Brain microvascular endothelial cell (primary cell): ENCODE measurements at regions not wholly inside any gene's neighbourhood (a gene's known extent, or its start where the extent isn't known, plus 50 kb on each side); places are given as distances from the start of the nearest gene placed in this dataset.
"Not testable (repeated sequence)": the region's sequence is repeated elsewhere in the genome, so short reads cannot be mapped to it uniquely, and the experiment has no call there.

ENCODE experiments used
- DNase-seq: peaks from one replicate; pipeline ENCODE4 v3.0.0-alpha.2; 2020
- H3K27ac ChIP-seq: fragments of 250-450 bp; sonication (Bioruptor Pico); 2 replicates; pipeline ENCODE4 v1.5.1; 2020; ENCODE audit warnings: mild to moderate bottlenecking, moderate library complexity
- H3K27me3 ChIP-seq: fragments of 250-450 bp; sonication (Bioruptor Pico); replicated peaks from 2 replicates; pipeline ENCODE4 v1.5.1; 2020; ENCODE audit warnings: mild to moderate bottlenecking
- H3K36me3 ChIP-seq: fragments of 250-450 bp; sonication (Bioruptor Pico); replicated peaks from 2 replicates; pipeline ENCODE4 v1.5.1; 2020; ENCODE audit warnings: mild to moderate bottlenecking
- H3K4me3 ChIP-seq: 2 replicates; pipeline ENCODE4 v1.5.1; 2011; ENCODE audit warnings: low read depth, mild to moderate bottlenecking, control low read depth, low read length, moderate library complexity
- CTCF ChIP-seq: IDR thresholded peaks from 2 replicates; pipeline ENCODE4 v1.5.1; 2011; ENCODE audit warnings: low read depth, mild to moderate bottlenecking, moderate library complexity, low read length, control low read depth, inconsistent platforms; ENCODE audit errors: missing control alignments
- in situ Hi-C: cut with HindIII; loops from 2 replicates; pipeline ENCODE4 v1.10.0; 2017; ENCODE audit warnings: low sequenced_read_pairs, low pct_ligation_motif_present

GRCh38 chr2:131827481-131828163 is 299.9 kb downstream of the CCDC74A start:
- in situ Hi-C loops: no loop called here
- no peaks in the 10 kb centered on the region for H3K27me3 ChIP-seq
- DNase-seq: no peak
- H3K27ac ChIP-seq: no peak overlapping the region
- H3K4me3 ChIP-seq: no peak overlapping the region
- TF ChIP-seq CTCF: no peak
- no peaks in the 10 kb centered on the region for H3K36me3 ChIP-seq

- H3K4me3 ChIP-seq: no peak overlapping the region
- H3K36me3 ChIP-seq: no peaks in the 10 kb centered on the region
- no peak overlapping the region for H3K27ac ChIP-seq
- in situ Hi-C loops: no loop called here
- no peaks in the 10 kb centered on the region for H3K27me3 ChIP-seq
- no peak for DNase-seq
- no peak for TF ChIP-seq CTCF
Observed at GRCh38 chr2:131828164-131828561, 300.5 kb downstream of the CCDC74A start.

- in situ Hi-C loops, H3K27me3 ChIP-seq, H3K36me3 ChIP-seq: not testable (repeated sequence)
Observed at GRCh38 chr2:131828633-131829455, 301.2 kb downstream of the CCDC74A start.

DNA sequence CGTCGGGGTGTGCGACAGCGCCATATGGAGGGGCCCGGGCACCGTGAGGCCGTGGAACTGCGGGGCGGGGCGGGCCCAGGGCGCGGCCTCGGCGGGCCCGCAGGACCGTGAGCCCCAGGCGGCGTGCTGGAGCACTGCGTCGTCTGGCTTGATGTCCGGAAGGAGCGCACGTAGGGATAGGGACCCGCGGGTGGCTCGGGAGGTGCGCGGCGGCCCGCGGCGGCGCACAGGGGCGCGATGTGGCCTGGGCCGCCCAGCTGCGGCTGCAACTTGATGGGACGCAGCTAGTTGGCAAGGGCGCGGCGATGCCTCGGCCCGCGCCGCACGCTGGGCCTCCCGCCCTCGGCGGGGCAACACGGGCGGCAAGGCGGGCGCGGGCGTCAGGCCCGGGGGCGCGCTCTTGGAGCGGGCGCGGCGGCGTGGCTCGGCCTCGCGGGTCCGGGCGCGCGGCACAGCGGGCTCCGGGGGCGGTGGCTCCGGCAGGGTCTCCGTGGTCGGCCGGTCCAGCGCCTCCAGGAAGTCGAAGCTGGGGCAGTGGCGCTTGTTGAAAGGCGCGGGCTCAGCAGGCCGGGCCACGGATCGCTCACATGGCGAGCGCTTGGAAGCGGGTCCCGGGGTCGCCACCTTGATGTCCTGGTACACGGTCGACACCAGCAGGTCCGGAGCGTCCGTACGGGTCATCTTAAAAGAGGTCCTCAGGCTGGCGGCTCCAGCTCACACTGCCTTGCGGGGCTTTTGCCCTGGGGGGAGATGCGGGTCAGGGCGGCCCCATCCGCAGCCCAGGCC is 302.0 kb downstream of the CCDC74A start:
- H3K4me3 ChIP-seq, H3K36me3 ChIP-seq, in situ Hi-C loops, H3K27ac ChIP-seq, DNase-seq, H3K27me3 ChIP-seq: not testable (repeated sequence)

More at GRCh38 chr2:131828633-131829455, 301.2 kb downstream of the CCDC74A start:
- H3K27ac ChIP-seq, H3K4me3 ChIP-seq, DNase-seq: not testable (repeated sequence)

- in situ Hi-C loops, H3K4me3 ChIP-seq: not testable (repeated sequence)
Observed at GRCh38 chr2:131830242-131830945, 302.7 kb downstream of the CCDC74A start.

DNA sequence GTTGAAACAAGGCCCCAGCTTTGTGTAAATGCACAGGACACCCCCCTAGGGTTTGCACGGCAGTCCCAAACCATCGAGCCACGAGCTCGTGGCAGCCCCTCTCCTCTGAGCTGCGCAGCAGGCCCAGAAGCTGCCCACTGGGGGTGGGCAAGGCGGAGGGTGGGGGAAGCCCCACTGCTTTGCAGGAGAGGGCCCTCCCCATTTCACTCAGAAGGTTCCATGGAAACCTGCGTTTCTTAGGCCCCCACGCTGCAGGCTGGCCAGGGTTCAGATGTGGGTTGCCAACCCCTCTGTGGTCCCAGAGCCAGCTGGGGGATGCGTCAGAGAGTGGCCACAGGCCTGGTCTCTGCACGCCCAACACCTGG is 303.2 kb downstream of the CCDC74A start:
- H3K4me3 ChIP-seq, DNase-seq, H3K36me3 ChIP-seq, H3K27ac ChIP-seq, H3K27me3 ChIP-seq, in situ Hi-C loops: not testable (repeated sequence)

More at GRCh38 chr2:131830242-131830945, 302.7 kb downstream of the CCDC74A start:
- not testable (repeated sequence) for H3K27ac ChIP-seq, H3K36me3 ChIP-seq, DNase-seq, H3K27me3 ChIP-seq

- in situ Hi-C loops, H3K4me3 ChIP-seq, H3K36me3 ChIP-seq, H3K27ac ChIP-seq, DNase-seq, H3K27me3 ChIP-seq: not testable (repeated sequence)
- peak; percentile 37 for TF ChIP-seq CTCF
Observed at GRCh38 chr2:131831450-131832208, 303.9 kb downstream of the CCDC74A start.

GRCh38 chr2:131832209-131832780 is 304.6 kb downstream of the CCDC74A start:
- H3K36me3 ChIP-seq, H3K27me3 ChIP-seq, in situ Hi-C loops, H3K27ac ChIP-seq, DNase-seq, H3K4me3 ChIP-seq: not testable (repeated sequence)

DNA sequence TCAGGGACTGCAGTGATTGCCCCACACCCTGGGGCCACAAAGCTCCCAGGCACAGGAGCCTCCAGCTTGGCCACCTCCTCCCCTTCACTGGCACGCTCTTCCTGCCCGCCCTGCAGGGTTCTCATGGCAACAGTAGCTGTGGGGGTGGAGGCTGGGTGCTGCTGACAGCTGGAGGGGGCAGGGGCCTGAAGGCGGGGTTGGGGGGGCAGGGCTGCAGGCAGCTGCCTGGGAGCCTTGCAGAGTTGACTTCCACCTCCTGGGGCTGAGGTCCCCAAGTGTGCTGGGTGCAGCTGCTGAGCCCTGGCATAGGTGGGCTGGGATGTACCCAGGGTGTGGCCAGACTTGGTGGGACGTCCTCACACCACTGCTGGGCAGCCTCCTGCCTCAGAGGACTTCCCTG is 305.2 kb downstream of the CCDC74A start:
- H3K27ac ChIP-seq, H3K36me3 ChIP-seq, DNase-seq, H3K27me3 ChIP-seq, H3K4me3 ChIP-seq, in situ Hi-C loops: not testable (repeated sequence)
